ENCODE measurements at regions not wholly inside any gene's neighbourhood (a gene's known extent, or its start where the extent isn't known, plus 50 kb on each side); places are given as distances from the start of the nearest gene placed in this dataset.
"Not testable (repeated sequence)": the region's sequence is repeated elsewhere in the genome, so short reads cannot be mapped to it uniquely, and the experiment has no call there.

GRCh38 chr3:192968901-192969300 lies 51.2 kb upstream of the MB21D2 start:
- DNase-seq = not testable (repeated sequence)

GRCh38 chr3:192980632-192981031 lies 63.0 kb upstream of the MB21D2 start:
- no peak for DNase-seq

DNA sequence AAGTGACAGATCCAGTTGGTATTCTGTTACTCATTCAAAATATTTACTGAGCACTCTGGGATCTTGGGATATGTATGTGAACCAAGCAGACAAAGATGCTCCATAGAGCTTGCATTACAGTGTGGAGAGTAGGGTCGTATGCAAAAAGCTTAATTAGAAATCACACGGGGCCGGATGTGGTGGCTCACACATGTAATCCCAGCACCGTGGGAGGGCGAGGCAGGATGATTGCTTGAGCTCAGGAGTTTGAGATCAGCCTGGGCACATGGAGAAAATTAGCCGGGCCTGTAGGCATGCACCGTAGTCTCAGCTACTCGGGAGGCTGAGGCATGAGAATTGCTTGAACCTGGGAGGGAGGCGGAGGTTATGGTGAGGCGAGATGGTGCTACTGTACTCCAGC lies 68.7 kb upstream of the MB21D2 start:
- DNase-seq = no peak

DNA sequence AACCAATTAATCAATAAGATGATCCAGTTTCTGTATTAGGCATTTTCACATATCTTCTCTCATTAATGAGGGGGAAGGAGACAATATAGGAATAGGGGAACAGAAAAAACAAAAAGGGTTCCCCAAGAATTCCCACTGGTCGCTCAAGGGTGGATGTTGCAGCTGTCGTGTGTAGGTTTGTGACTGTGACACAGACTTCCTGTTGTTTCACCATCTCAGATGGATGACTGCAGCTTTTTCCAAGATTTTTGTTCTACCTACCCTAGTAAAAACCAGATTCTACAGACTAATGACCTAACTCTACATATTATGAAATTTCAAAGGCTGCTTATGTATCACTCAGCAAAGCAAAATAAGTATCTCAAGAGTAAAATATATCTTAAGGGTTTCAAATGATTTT lies 73.7 kb upstream of the MB21D2 start:
- no peak for DNase-seq

DNA sequence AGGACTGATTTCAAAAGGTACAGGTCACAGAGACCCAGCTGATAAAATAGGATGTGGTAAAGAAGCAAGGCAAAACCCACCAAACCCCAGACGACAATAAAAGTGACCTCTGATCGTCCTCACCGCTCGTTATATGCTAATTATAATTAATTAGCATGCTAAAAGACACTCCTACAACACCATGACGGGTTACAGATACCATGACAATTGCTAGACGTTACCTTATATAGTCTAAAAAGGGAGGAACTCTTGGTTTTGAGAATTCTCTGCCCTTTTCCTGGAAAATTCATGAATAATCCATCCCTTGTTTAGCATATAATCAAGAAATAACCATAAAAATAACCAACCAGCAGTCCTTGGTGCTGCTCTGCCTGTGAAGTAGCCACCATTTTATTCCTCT lies 74.7 kb upstream of the MB21D2 start:
- no peak for DNase-seq

DNA sequence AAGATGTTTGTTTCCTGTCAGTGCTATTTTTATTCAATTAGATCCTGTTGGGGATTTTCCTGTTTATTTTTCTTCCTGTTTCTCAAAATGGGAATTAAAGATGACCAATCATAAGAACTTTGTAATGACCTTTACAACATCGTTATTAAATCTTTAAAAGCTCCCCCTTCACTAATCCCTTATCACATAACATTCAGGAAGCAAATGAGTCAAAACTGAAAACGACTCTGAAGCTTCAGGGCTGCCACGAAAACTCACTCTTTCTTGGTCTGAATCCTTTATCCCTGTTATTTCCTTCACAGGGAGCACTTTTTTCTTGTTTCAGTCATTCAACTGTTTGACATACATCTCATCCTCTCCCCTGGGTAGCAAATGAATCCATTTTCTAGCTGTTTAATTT lies 75.8 kb upstream of the MB21D2 start:
- DNase-seq = no peak

- DNase-seq = not testable (repeated sequence)
Measured at GRCh38 chr3:193001113-193001512, 83.5 kb upstream of the MB21D2 start.

- DNase-seq = not testable (repeated sequence)
Measured at GRCh38 chr3:193003624-193004023, 86.0 kb upstream of the MB21D2 start.

- no peak for DNase-seq
Measured at GRCh38 chr3:193008654-193009053, 91.0 kb upstream of the MB21D2 start.

DNA sequence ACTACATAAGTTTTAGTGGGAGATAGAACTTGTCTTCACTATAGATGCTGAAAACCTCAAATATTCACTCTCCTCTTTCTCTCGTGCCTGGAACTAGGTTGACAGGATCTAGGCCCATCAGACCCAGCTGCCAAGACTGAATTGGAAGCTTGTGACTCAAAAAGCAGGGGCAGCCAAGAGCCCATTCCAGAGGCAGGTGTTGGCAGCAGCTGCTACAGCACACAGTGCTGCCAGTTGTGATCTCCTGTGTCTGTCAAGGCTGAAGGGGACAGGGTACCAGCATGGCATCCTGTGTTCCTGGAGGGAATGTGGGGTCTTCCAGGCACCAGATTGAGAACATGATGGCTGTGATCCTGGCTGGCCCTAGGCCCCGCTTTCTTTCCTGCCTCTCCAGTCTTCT lies 92.5 kb upstream of the MB21D2 start:
- DNase-seq = no peak

DNA sequence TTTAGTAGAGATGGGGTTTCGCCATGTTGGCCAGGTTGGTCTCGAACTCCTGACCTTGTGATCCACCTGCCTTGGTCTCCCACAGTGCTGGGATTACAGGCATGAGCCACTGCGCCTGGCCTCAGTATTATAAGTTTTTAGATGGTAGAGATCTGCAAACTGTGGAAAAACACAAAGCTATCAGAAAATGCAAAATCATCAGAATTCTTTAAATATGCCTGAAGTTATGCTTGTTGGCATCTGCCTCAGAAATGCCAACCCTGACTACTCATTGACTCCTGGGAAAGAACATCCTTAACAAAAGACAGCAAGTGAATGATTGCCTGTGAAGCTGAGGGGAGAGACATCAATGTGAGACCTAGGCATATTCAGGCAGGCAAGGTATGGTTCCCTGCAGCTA lies 94.3 kb upstream of the MB21D2 start:
- DNase-seq = no peak

DNA sequence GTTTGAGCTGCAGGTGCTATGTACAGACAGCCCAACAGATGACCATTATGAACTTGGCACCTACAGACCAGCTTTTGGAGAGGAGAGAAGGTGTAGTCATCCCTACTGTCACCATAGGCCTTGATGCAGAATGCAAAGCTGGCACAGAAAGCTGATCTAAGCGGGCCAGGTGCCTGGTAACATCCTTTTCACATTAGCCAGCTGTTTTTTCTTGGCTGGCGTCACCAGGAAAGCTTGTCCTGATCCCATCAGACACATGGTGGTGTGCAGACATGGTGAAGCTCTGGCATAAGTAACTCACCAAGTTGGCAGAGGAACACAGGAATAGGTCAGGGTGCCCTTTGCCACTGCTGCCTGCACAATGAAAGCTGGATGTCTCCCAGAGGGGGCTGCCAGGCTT lies 97.2 kb upstream of the MB21D2 start:
- no peak for DNase-seq

- no peak for DNase-seq
Measured at GRCh38 chr3:193016437-193016901, 98.8 kb upstream of the MB21D2 start.

GRCh38 chr3:193021506-193022010 lies 103.9 kb upstream of the MB21D2 start:
- DNase-seq = no peak

DNA sequence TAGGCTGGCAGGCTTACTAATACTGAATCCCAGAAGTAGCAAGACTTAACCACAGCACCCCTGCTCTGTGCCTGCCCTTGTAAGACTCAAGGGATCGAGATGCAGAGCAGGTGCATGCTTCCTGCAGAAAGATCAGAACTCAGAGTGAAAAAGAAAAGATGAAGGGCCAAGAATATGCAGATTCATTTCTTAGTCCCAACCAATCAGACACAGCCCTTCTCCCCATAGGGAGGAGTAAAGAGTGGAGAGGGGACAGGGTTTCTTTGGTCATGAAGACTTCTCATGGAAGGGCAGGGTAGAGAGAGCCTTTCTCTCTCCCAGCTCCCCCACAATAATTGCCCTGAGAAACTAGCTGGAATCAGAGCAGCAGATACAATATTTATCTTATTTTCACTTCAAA lies 105.6 kb upstream of the MB21D2 start:
- no peak for DNase-seq

DNA sequence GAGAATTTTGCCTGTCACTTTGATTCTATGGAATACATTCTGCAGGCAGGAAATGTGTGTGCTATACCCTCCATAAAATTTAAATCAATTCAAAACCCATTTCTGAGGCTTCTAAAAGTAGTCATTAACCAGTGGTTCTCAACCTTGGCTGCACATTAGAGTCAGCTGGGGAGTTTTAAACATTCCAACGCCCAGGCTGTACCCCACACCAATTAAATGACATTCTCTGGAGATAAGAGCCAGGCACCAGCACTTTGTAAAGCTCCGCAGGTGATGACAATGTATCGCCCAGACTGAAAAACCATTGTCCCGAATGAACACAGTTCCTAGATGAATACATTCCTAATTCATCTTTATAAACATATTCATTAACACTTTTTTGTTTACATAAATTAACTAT lies 110.6 kb upstream of the MB21D2 start:
- no peak for DNase-seq

DNA sequence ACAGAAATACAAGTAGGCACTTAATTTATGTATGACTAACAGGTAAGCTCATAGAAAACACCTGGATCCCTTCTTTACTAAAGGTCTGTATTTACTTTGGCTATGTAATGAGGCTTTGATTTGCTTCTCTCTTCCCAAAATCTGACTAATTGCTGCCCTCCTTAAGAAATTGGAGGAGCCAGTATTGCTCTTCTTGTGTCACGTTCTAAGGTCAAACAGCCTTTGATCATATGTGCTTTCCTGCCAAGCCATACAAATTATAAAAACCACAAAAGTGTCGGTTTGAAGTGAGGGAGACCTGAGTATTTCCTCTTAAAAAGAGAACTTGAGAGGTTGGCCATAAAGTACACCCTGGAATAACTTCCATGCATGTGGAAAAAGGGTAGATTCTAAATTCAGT lies 112.1 kb upstream of the MB21D2 start:
- DNase-seq = no peak

DNA sequence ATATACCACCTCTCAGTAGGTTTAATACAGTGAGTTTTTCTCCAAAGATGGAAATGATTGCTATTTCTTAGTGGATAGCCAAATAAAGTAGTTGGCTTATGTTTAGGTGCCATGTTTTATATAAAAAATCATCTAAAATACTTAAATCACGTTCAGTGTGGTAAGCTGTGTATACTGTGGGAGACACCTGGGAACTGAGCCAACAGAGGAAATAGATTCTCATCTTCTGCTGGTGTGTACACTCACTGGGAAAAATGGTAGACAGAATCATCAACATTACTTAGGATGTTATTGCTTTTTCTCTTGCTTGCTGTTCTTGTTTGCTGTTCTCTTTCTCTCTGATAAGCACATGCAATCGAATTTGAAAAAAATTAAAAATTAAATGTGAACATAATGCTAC lies 112.6 kb upstream of the MB21D2 start:
- peak; percentile 63 for DNase-seq

GRCh38 chr3:193031911-193032310 lies 114.3 kb upstream of the MB21D2 start:
- DNase-seq = no peak

- no peak for DNase-seq
Measured at GRCh38 chr3:193033226-193033780, 115.6 kb upstream of the MB21D2 start.

- DNase-seq = not testable (repeated sequence)
Measured at GRCh38 chr3:193037828-193038227, 120.2 kb upstream of the MB21D2 start.

DNA sequence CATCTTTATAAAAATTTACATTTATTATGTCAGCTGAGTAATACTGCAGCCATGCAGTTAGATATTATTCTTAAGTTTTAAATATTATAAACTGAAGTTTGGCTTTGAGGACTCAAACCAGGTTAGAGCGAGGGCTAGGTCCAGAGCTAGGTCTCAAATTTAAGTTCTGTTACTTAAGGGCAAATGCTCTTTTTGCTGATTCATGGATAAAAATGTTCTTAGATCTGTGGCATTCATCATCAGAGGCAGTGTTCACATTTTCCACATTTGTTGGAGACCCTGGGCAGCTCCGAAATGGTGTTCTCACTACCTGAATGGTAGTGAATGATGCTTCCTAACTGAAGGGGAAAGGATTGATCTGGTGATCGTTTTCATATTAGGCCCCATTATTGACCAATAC lies 121.4 kb upstream of the MB21D2 start:
- no peak for DNase-seq

- DNase-seq = peak; percentile 45
Measured at GRCh38 chr3:193040836-193041672, 123.4 kb upstream of the MB21D2 start.

DNA sequence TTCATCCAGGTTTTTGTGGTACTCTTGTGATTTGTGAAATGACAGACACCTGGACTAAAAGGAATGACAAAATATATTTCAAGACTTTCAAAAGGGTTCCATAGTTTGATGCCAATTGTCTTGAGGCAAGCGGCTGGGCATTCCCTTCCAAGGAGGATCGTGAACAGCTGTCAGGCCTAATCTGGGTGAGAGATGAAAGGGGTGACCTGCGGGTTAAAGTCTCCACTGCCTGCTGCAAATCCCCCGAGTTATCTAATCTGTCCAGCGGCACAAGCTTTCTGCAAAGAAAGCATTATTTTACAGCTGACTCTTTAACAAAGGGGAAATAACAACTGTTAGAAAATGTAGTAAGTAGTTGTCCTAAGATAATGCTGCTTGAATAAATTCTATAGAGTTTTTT lies 128.7 kb upstream of the MB21D2 start:
- no peak for DNase-seq

- not testable (repeated sequence) for DNase-seq
Measured at GRCh38 chr3:193047461-193047860, 129.8 kb upstream of the MB21D2 start.

Data from NCI-H2081 treated with DMSO at 0.1 percent for 48 hours (cell line).